Esophagus muscularis mucosa (tissue), 4 donors: ENCODE measurements at regions not wholly inside any gene's neighbourhood (a gene's known extent, or its start where the extent isn't known, plus 50 kb on each side); places are given as distances from the start of the nearest gene placed in this dataset.

Source experiments
- DNase-seq: peaks from one replicate; pipeline ENCODE4 v3.0.0-alpha.2; 2017; ENCODE audit errors: extremely low spot score
- H3K27ac ChIP-seq, 4 donors: fragments of 200-600 bp; sonication (generic); replicated peaks in 1 of 4; 1 replicate in 3 of 4; 2 replicates in 1 of 4; pipeline ENCODE4 v1.5.1; 2016 to 2019; ENCODE audit warnings: mild to moderate bottlenecking in 1 of 4
- H3K27me3 ChIP-seq, 4 donors: fragments of 200-600 bp; sonication (generic); one replicate each; pipeline versions ENCODE4 v1.5.1 to v1.6.0; 2016 to 2019
- H3K36me3 ChIP-seq, 4 donors: fragments of 200-600 bp; sonication (generic); one replicate each; pipeline ENCODE4 v1.5.1; 2016 to 2019
- H3K4me1 ChIP-seq, 4 donors: fragments of 200-600 bp; sonication (generic); one replicate each; pipeline ENCODE4 v1.5.1; 2016 to 2019
- H3K4me3 ChIP-seq, 4 donors: fragments of 200-600 bp; sonication (generic); 1 replicate in 2 of 4; 2 replicates in 2 of 4; pipeline ENCODE4 v1.5.1; 2016 to 2019; ENCODE audit warnings: mild to moderate bottlenecking in 4 of 4, moderate library complexity in 1 of 4
- H3K9me3 ChIP-seq, 4 donors: fragments of 200-600 bp; sonication (generic); 1 replicate in 3 of 4; 2 replicates in 1 of 4; pipeline ENCODE4 v1.5.1; 2016 to 2019
- CTCF ChIP-seq, 3 experiments: fragments of 200-600 bp in 2 of 3; fragments of 450-650 bp in 1 of 3; sonication (generic) in 2 of 3; IDR thresholded peaks; one replicate each; pipeline ENCODE4 v1.5.1; 2017 to 2019; ENCODE audit warnings: antibody characterized with exemption in 3 of 3, mild to moderate bottlenecking in 2 of 3, moderate library complexity in 1 of 3
- EP300 ChIP-seq: sonication (generic); formaldehyde crosslinking; IDR thresholded peaks from one replicate; pipeline ENCODE4 v1.6.1; 2017; ENCODE audit warnings: antibody characterized with exemption
- POLR2A ChIP-seq: fragments of 450-650 bp; IDR thresholded peaks from one replicate; pipeline ENCODE4 v1.6.1; 2017; ENCODE audit warnings: antibody characterized with exemption, moderate library complexity, mild to moderate bottlenecking, low read depth
- POLR2AphosphoS5 ChIP-seq, 2 donors: sonication (generic); formaldehyde crosslinking; IDR thresholded peaks; one replicate each; pipeline ENCODE4 v1.6.1; 2017; ENCODE audit warnings: antibody characterized with exemption in 2 of 2
- WGBS: methylation state at CpG from one replicate; pipeline ENCODE4 v1.1.5; 2018; 5-methylcytosine and 5-hydroxymethylcytosine counted together
- intact Hi-C: fragments of 100-400 bp; cut with DNase I; formaldehyde crosslinking; loops from one replicate; pipeline ENCODE4 v1.15.1; 2023

- intact Hi-C loops = no loop called here
- TF ChIP-seq EP300 = no peak
- no peak for TF ChIP-seq POLR2AphosphoS5 (IDR thresholded peaks at IDR 0.05)
- TF ChIP-seq CTCF (IDR thresholded peaks at IDR 0.05) = no peak
- TF ChIP-seq POLR2A = no peak
- Histone ChIP-seq H3K27ac (no peak overlapping the region), H3K4me1 (peaks cover 0 to 2% (median 0%) of the 10 kb centered on the region in 4 donors), H3K36me3 (no peaks in the 10 kb centered on the region), H3K27me3 (no peaks in the 10 kb centered on the region), H3K4me3 (no peak overlapping the region), H3K9me3 (no peaks in the 10 kb centered on the region)
- 47% methylated on average over 2 of the region's 2 CpGs for WGBS
- DNase-seq = no peak
Measured at GRCh38 chr9:75651709-75652108, 238.8 kb upstream of the PCSK5 start.

- DNase-seq = no peak
- TF ChIP-seq EP300 (no peak), CTCF (IDR thresholded peaks at IDR 0.05) (no peak), POLR2A (no peak), POLR2AphosphoS5 (IDR thresholded peaks at IDR 0.05) (no peak)
- Histone ChIP-seq H3K36me3 (no peaks in the 10 kb centered on the region), H3K4me3 (no peak overlapping the region), H3K4me1 (peaks cover 0 to 2% (median 0%) of the 10 kb centered on the region in 4 donors), H3K27me3 (no peaks in the 10 kb centered on the region), H3K9me3 (no peaks in the 10 kb centered on the region), H3K27ac (no peak overlapping the region)
- intact Hi-C loops = no loop called here
- 80% methylated on average over 1 of the region's 1 CpG for WGBS
Measured at GRCh38 chr9:75653335-75653734, 237.1 kb upstream of the PCSK5 start.

DNA sequence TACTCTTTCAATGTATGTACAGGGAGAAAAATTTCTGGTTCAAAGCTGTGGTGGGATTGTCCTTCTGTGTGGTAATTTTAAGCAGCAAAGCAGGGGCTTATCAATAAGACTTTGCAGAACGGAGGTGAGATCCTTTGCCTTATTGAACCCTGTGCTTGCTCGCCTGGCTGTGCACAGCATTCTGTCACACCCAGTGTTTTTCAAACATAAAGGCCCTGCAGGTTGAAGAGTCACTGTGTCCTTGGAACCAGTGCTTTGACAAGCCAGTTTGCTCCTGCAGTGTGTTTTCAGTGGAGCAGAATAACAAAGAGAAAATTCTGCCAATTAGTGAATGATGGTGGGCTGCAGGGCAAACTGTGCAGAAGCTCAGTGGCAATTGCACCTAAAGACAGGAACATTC lies 236.7 kb upstream of the PCSK5 start:
- DNase-seq = no peak
- Histone ChIP-seq H3K27me3 (no peaks in the 10 kb centered on the region), H3K9me3 (no peaks in the 10 kb centered on the region), H3K4me1 (peaks cover 0 to 2% (median 0%) of the 10 kb centered on the region in 4 donors), H3K36me3 (no peaks in the 10 kb centered on the region), H3K4me3 (no peak overlapping the region), H3K27ac (no peak overlapping the region)
- TF ChIP-seq POLR2A (no peak), POLR2AphosphoS5 (IDR thresholded peaks at IDR 0.05) (no peak)
- 85% methylated on average over 2 of the region's 2 CpGs for WGBS
- intact Hi-C loops = no loop called here

DNA sequence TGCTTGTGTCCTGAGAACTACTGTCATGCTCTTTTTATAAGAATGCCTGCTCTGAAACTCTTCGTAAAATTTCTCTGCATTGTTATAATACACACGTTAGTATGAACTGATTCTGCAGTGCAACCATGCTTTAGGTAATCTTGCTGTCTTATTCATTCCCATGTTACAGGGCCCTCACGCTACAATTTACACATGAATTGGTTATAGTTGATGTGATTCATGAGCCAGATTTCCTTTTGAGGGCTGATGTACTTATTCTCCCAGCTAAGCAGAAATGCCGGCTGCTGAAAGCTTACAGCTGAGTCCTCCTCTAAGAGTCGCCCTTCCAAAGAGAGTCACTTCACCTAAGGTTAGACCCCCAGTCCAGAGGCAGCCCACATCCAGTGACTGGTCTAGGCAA lies 233.5 kb upstream of the PCSK5 start:
- no peaks in the 10 kb centered on the region for H3K4me1 ChIP-seq
- no peak for DNase-seq
- H3K4me3 ChIP-seq = no peak overlapping the region
- 86% methylated on average over 5 of the region's 5 CpGs for WGBS
- H3K9me3 ChIP-seq = no peaks in the 10 kb centered on the region
- H3K27me3 ChIP-seq = no peaks in the 10 kb centered on the region
- no peak overlapping the region for H3K27ac ChIP-seq
- intact Hi-C loops = no loop called here
- TF ChIP-seq EP300 (no peak), POLR2A (no peak), POLR2AphosphoS5 (IDR thresholded peaks at IDR 0.05) (no peak), CTCF (IDR thresholded peaks at IDR 0.05) (no peak)
- H3K36me3 ChIP-seq = no peaks in the 10 kb centered on the region

DNA sequence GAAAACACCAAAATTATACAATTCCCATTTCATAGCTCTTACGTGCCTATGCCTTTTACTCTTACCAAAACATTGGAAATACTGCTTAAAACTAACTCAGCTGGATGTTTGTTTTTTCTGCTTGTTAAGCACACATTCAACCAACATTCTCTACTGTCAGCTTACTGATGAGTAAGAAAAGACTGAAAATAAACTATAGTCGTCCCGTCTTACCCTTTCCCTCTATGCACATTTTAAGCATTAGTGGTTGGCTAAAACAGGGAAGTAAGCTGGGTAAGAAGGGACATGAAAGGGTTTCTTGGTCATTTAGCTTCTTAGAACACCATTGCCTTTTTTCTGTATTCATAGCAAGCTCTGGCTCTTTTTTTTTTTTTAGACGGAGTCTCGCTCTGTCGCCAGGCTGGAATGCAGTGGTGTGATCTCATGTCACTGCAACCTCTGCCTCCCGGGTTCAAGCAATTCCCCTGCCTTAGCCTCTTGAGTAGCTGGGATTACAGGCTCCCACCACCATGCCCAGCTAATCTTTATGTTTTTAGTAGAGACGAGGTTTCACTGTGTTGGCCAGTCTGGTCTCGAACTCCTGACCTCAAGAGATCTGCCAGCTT lies 232.1 kb upstream of the PCSK5 start:
- Histone ChIP-seq H3K27me3 (no peaks in the 10 kb centered on the region), H3K27ac (no peak overlapping the region), H3K4me1 (no peaks in the 10 kb centered on the region), H3K4me3 (no peak overlapping the region), H3K9me3 (no peaks in the 10 kb centered on the region), H3K36me3 (no peaks in the 10 kb centered on the region)
- DNase-seq = no peak
- TF ChIP-seq CTCF (IDR thresholded peaks at IDR 0.05) (no peak), POLR2AphosphoS5 (IDR thresholded peaks at IDR 0.05) (no peak), POLR2A (no peak), EP300 (no peak)
- intact Hi-C loops = no loop called here
- 46% methylated on average over 9 of the region's 9 CpGs for WGBS
